Duodenal mucosa (tissue), 2 donors: ENCODE measurements at regions not wholly inside any gene's neighbourhood (a gene's known extent, or its start where the extent isn't known, plus 50 kb on each side); places are given as distances from the start of the nearest gene placed in this dataset.
"Not testable (repeated sequence)": the region's sequence is repeated elsewhere in the genome, so short reads cannot be mapped to it uniquely, and the experiment has no call there.

ENCODE experiments used
- H3K27ac ChIP-seq: one replicate; pipeline ENCODE4 v1.7.0; 2013; ENCODE audit warnings: low read depth, low read length
- H3K27me3 ChIP-seq, 2 donors: one replicate each; pipeline ENCODE4 v1.7.0; 2013; ENCODE audit warnings: low read length in 2 of 2, control low read depth in 1 of 2; ENCODE audit not compliant: insufficient read depth in 2 of 2, control insufficient read depth in 1 of 2
- H3K36me3 ChIP-seq, 2 donors: one replicate each; pipeline ENCODE4 v1.7.0; 2013; ENCODE audit warnings: low read length in 2 of 2, control low read depth in 1 of 2; ENCODE audit not compliant: insufficient read depth in 2 of 2, control insufficient read depth in 1 of 2
- H3K4me1 ChIP-seq, 2 donors: one replicate each; pipeline ENCODE4 v1.7.0; 2013; ENCODE audit warnings: low read length in 2 of 2, control low read depth in 1 of 2; ENCODE audit not compliant: insufficient read depth in 2 of 2, control insufficient read depth in 1 of 2
- H3K4me3 ChIP-seq, 2 donors: one replicate each; pipeline ENCODE4 v1.7.0; 2013; ENCODE audit warnings: low read length in 2 of 2, low read depth in 1 of 2
- H3K9ac ChIP-seq, 2 donors: one replicate each; pipeline ENCODE4 v1.7.0; 2013; ENCODE audit warnings: low read length in 2 of 2, low read depth in 1 of 2
- H3K9me3 ChIP-seq, 2 donors: one replicate each; pipeline ENCODE4 v1.7.0; 2013; ENCODE audit warnings: low read length in 2 of 2, control low read depth in 1 of 2; ENCODE audit not compliant: control insufficient read depth in 1 of 2

- no peak overlapping the region for H3K4me3 ChIP-seq
- no peak overlapping the region for H3K27ac ChIP-seq
- no peaks in the 10 kb centered on the region for H3K9me3 ChIP-seq
- H3K27me3 ChIP-seq = no peaks in the 10 kb centered on the region
- no peaks in the 10 kb centered on the region for H3K36me3 ChIP-seq
- no peaks in the 10 kb centered on the region for H3K4me1 ChIP-seq
- no peak overlapping the region for H3K9ac ChIP-seq
These were observed 130.8 kb upstream of the HSFY2 start for GRCh38 chrY:18904296-18904695.

GRCh38 chrY:18891994-18892393, 118.5 kb upstream of the HSFY2 start:
- no peaks in the 10 kb centered on the region for H3K36me3 ChIP-seq
- no peak overlapping the region for H3K4me3 ChIP-seq

GRCh38 chrY:18889548-18889947, 116.0 kb upstream of the HSFY2 start:
- Histone ChIP-seq H3K9me3 (no peaks in the 10 kb centered on the region), H3K27me3 (no peaks in the 10 kb centered on the region), H3K27ac (no peak overlapping the region), H3K4me1 (no peaks in the 10 kb centered on the region), H3K36me3 (no peaks in the 10 kb centered on the region), H3K4me3 (no peak overlapping the region), H3K9ac (no peak overlapping the region)

More at GRCh38 chrY:18891994-18892393, 118.5 kb upstream of the HSFY2 start:
- H3K9ac ChIP-seq = no peak overlapping the region
- no peaks in the 10 kb centered on the region for H3K27me3 ChIP-seq
- H3K4me1 ChIP-seq = no peaks in the 10 kb centered on the region
- H3K9me3 ChIP-seq = no peaks in the 10 kb centered on the region
- no peak overlapping the region for H3K27ac ChIP-seq

GRCh38 chrY:18884748-18885147, 111.2 kb upstream of the HSFY2 start:
- H3K27ac ChIP-seq = no peak overlapping the region
- H3K4me3 ChIP-seq = no peak overlapping the region
- no peaks in the 10 kb centered on the region for H3K4me1 ChIP-seq
- no peaks in the 10 kb centered on the region for H3K9me3 ChIP-seq
- no peaks in the 10 kb centered on the region for H3K36me3 ChIP-seq
- no peak overlapping the region for H3K9ac ChIP-seq
- no peaks in the 10 kb centered on the region for H3K27me3 ChIP-seq

GRCh38 chrY:18869145-18869544, 95.6 kb upstream of the HSFY2 start:
- not testable (repeated sequence) for H3K4me3 ChIP-seq, H3K4me1 ChIP-seq, H3K36me3 ChIP-seq, H3K27me3 ChIP-seq, H3K9me3 ChIP-seq, H3K27ac ChIP-seq, H3K9ac ChIP-seq

GRCh38 chrY:18866887-18867551, 93.5 kb upstream of the HSFY2 start:
- H3K27me3 ChIP-seq, H3K4me1 ChIP-seq, H3K27ac ChIP-seq, H3K9ac ChIP-seq, H3K36me3 ChIP-seq, H3K4me3 ChIP-seq, H3K9me3 ChIP-seq: not testable (repeated sequence)

GRCh38 chrY:18860856-18861255, 87.3 kb upstream of the HSFY2 start:
- not testable (repeated sequence) for H3K27ac ChIP-seq, H3K36me3 ChIP-seq, H3K4me3 ChIP-seq, H3K9me3 ChIP-seq, H3K4me1 ChIP-seq, H3K27me3 ChIP-seq, H3K9ac ChIP-seq

- H3K36me3 ChIP-seq = not testable (repeated sequence)
These were observed 85.1 kb upstream of the HSFY2 start for GRCh38 chrY:18858484-18859191.

GRCh38 chrY:18855184-18855583, 81.6 kb upstream of the HSFY2 start:
- not testable (repeated sequence) for H3K4me1 ChIP-seq, H3K27me3 ChIP-seq, H3K4me3 ChIP-seq, H3K9me3 ChIP-seq, H3K9ac ChIP-seq, H3K36me3 ChIP-seq, H3K27ac ChIP-seq

More at GRCh38 chrY:18858484-18859191, 85.1 kb upstream of the HSFY2 start:
- H3K27ac ChIP-seq, H3K4me3 ChIP-seq, H3K9me3 ChIP-seq, H3K9ac ChIP-seq, H3K4me1 ChIP-seq, H3K27me3 ChIP-seq: not testable (repeated sequence)

- not testable (repeated sequence) for H3K9ac ChIP-seq, H3K27me3 ChIP-seq, H3K4me3 ChIP-seq, H3K4me1 ChIP-seq, H3K36me3 ChIP-seq, H3K9me3 ChIP-seq, H3K27ac ChIP-seq
These were observed 79.8 kb upstream of the HSFY2 start for GRCh38 chrY:18853323-18853722.
